ENCODE measurements at regions not wholly inside any gene's neighbourhood (a gene's known extent, or its start where the extent isn't known, plus 50 kb on each side); places are given as distances from the start of the nearest gene placed in this dataset.

DNA sequence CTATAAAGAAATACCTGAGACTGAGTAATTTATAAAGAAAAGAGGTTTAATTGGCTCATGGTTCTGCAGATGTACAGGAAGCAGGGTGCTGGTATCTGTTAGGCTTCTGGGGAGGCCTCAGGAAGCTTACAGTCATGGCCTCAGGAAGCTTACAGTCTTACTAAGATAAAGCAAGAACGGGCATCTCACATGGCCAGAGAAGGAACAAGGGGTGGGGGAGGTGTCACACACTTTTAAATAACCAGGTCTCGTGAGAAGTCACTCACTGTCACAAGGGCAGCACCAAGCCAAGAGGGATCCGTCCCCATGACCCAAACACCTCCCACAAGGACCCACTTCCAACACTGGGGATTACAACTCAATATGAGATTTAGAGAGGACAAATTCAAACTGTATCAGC, 192.8 kb upstream of the B3GAT1 start:
- TF ChIP-seq, protein P1, sequence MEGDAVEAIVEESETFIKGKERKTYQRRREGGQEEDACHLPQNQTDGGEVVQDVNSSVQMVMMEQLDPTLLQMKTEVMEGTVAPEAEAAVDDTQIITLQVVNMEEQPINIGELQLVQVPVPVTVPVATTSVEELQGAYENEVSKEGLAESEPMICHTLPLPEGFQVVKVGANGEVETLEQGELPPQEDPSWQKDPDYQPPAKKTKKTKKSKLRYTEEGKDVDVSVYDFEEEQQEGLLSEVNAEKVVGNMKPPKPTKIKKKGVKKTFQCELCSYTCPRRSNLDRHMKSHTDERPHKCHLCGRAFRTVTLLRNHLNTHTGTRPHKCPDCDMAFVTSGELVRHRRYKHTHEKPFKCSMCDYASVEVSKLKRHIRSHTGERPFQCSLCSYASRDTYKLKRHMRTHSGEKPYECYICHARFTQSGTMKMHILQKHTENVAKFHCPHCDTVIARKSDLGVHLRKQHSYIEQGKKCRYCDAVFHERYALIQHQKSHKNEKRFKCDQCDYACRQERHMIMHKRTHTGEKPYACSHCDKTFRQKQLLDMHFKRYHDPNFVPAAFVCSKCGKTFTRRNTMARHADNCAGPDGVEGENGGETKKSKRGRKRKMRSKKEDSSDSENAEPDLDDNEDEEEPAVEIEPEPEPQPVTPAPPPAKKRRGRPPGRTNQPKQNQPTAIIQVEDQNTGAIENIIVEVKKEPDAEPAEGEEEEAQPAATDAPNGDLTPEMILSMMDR (IDR thresholded peaks at IDR 0.05; ENCODE audit: low read depth, low read length), result no peak
- TF ChIP-seq POLR2A (IDR thresholded peaks at IDR 0.05; ENCODE audit: extremely low read depth, insufficient read length), result no peak

Data from NB4 (cell line).